HG02884 (cell line): ENCODE measurements at regions not wholly inside any gene's neighbourhood (a gene's known extent, or its start where the extent isn't known, plus 50 kb on each side); places are given as distances from the start of the nearest gene placed in this dataset.
"Not testable (repeated sequence)": the region's sequence is repeated elsewhere in the genome, so short reads cannot be mapped to it uniquely, and the experiment has no call there.

Source experiments
- ATAC-seq: cut with Tn5 transposase; IDR thresholded peaks from one replicate; pipeline ENCODE4 v1.9.1; 2021; ENCODE audit warnings: mild to moderate bottlenecking, moderate library complexity; ENCODE audit not compliant: unreplicated experiment

- no peak for ATAC-seq
These were observed 607.2 kb upstream of the NOVA1 start for GRCh38 chr14:27205036-27205435.

GRCh38 chr14:27211741-27212140 is 613.9 kb upstream of the NOVA1 start:
- no peak for ATAC-seq

GRCh38 chr14:27222671-27223070 is 624.8 kb upstream of the NOVA1 start:
- ATAC-seq = no peak

GRCh38 chr14:27223906-27224305 is 626.1 kb upstream of the NOVA1 start:
- no peak for ATAC-seq

GRCh38 chr14:27228053-27228452 is 630.2 kb upstream of the NOVA1 start:
- no peak for ATAC-seq

GRCh38 chr14:27234331-27234730 is 636.5 kb upstream of the NOVA1 start:
- ATAC-seq = no peak

GRCh38 chr14:27236601-27237000 is 638.8 kb upstream of the NOVA1 start:
- no peak for ATAC-seq

GRCh38 chr14:27242874-27243273 is 645.0 kb upstream of the NOVA1 start:
- ATAC-seq = no peak

- no peak for ATAC-seq
These were observed 645.5 kb upstream of the NOVA1 start for GRCh38 chr14:27243365-27243764.

GRCh38 chr14:27245947-27246346 is 648.1 kb upstream of the NOVA1 start:
- no peak for ATAC-seq

GRCh38 chr14:27253966-27254365 is 656.1 kb upstream of the NOVA1 start:
- ATAC-seq = no peak

GRCh38 chr14:27256805-27257204 is 659.0 kb upstream of the NOVA1 start:
- no peak for ATAC-seq

- no peak for ATAC-seq
These were observed 670.0 kb upstream of the NOVA1 start for GRCh38 chr14:27267876-27268275.

GRCh38 chr14:27270716-27271115 is 672.9 kb upstream of the NOVA1 start:
- ATAC-seq = no peak

GRCh38 chr14:27278341-27278740 is 680.5 kb upstream of the NOVA1 start:
- no peak for ATAC-seq

GRCh38 chr14:27305441-27305945 is 707.7 kb upstream of the NOVA1 start:
- no peak for ATAC-seq

- ATAC-seq = not testable (repeated sequence)
These were observed 714.9 kb upstream of the NOVA1 start for GRCh38 chr14:27312730-27313129.

- ATAC-seq = no peak
These were observed 716.4 kb upstream of the NOVA1 start for GRCh38 chr14:27314231-27314630.

GRCh38 chr14:27315477-27315876 is 717.6 kb upstream of the NOVA1 start:
- no peak for ATAC-seq

- no peak for ATAC-seq
These were observed 718.1 kb upstream of the NOVA1 start for GRCh38 chr14:27315947-27316346.

- no peak for ATAC-seq
These were observed 721.1 kb upstream of the NOVA1 start for GRCh38 chr14:27318774-27319420.

- no peak for ATAC-seq
These were observed 722.4 kb upstream of the NOVA1 start for GRCh38 chr14:27320261-27320660.

- no peak for ATAC-seq
These were observed 729.3 kb upstream of the NOVA1 start for GRCh38 chr14:27327095-27327494.
